DOHH2 (cell line): ENCODE measurements at regions not wholly inside any gene's neighbourhood (a gene's known extent, or its start where the extent isn't known, plus 50 kb on each side); places are given as distances from the start of the nearest gene placed in this dataset.

ENCODE experiments used
- H3F3A ChIP-seq: fragments of 200-600 bp; sonication (generic), shearing (Covaris generic); 2 replicates; pipeline ENCODE4 v1.6.0; 2016; ENCODE audit warnings: antibody characterized with exemption, mild to moderate bottlenecking; ENCODE audit not compliant: control insufficient read depth, insufficient read depth
- H3K27ac ChIP-seq: fragments of 200-600 bp; sonication (generic); 2 replicates; pipeline ENCODE4 v1.5.1; 2014; ENCODE audit warnings: low read depth, mild to moderate bottlenecking, low read length, moderate library complexity
- H3K27me3 ChIP-seq: fragments of 200-600 bp; sonication (generic); 2 replicates; pipeline ENCODE4 v1.6.1; 2014; ENCODE audit warnings: mild to moderate bottlenecking, low read length, mixed read lengths; ENCODE audit not compliant: control insufficient read depth
- H3K36me3 ChIP-seq: fragments of 200-600 bp; sonication (generic); 2 replicates; pipeline ENCODE4 v1.6.1; 2014; ENCODE audit warnings: mild to moderate bottlenecking, low read length, moderate library complexity, mixed read lengths; ENCODE audit not compliant: control insufficient read depth
- H3K4me1 ChIP-seq: fragments of 200-600 bp; sonication (generic); 2 replicates; pipeline ENCODE4 v1.6.1; 2014; ENCODE audit warnings: mild to moderate bottlenecking, low read length, mixed read lengths; ENCODE audit not compliant: control insufficient read depth
- H3K4me2 ChIP-seq: fragments of 200-600 bp; sonication (generic); 2 replicates; pipeline ENCODE4 v1.6.0; 2014; ENCODE audit warnings: mild to moderate bottlenecking, low read length, moderate library complexity
- H3K4me3 ChIP-seq: fragments of 200-600 bp; sonication (generic); 2 replicates; pipeline ENCODE4 v1.5.1; 2014; ENCODE audit warnings: mild to moderate bottlenecking, low read length, mixed read lengths
- H3K79me2 ChIP-seq: fragments of 200-600 bp; sonication (generic); 2 replicates; pipeline ENCODE4 v1.6.1; 2014; ENCODE audit warnings: mild to moderate bottlenecking, low read length, mixed read lengths; ENCODE audit not compliant: control insufficient read depth
- H3K9me2 ChIP-seq: fragments of 200-600 bp; sonication (generic); replicated peaks from 2 replicates; pipeline ENCODE4 v1.6.1; 2014; ENCODE audit warnings: mild to moderate bottlenecking, low read length, mixed read lengths; ENCODE audit not compliant: control insufficient read depth
- H3K9me3 ChIP-seq: fragments of 200-600 bp; sonication (generic); 2 replicates; pipeline ENCODE4 v1.6.1; 2014; ENCODE audit warnings: antibody characterized with exemption, low read length, mixed read lengths; ENCODE audit not compliant: control insufficient read depth, insufficient read depth
- H4K20me1 ChIP-seq: fragments of 200-600 bp; sonication (generic); 2 replicates; pipeline ENCODE4 v1.6.0; 2014; ENCODE audit warnings: low read depth, mild to moderate bottlenecking, antibody characterized with exemption, low read length, moderate library complexity; ENCODE audit not compliant: control insufficient read depth, insufficient read depth
- EZH2phosphoT487 ChIP-seq: fragments of 200-600 bp; sonication (generic); IDR thresholded peaks from 2 replicates; pipeline ENCODE4 v1.6.1; 2017; ENCODE audit warnings: borderline replicate concordance, mild to moderate bottlenecking, antibody characterized with exemption, low read length, moderate library complexity, mixed read lengths
- TF ChIP-seq, protein P1 (sequence below): fragments of 200-600 bp; sonication (generic); IDR thresholded peaks from one replicate; pipeline ENCODE4 v1.5.1; 2014; ENCODE audit warnings: antibody characterized with exemption, mild to moderate bottlenecking, low read depth, low read length; ENCODE audit not compliant: poor library complexity, severe bottlenecking

DNA sequence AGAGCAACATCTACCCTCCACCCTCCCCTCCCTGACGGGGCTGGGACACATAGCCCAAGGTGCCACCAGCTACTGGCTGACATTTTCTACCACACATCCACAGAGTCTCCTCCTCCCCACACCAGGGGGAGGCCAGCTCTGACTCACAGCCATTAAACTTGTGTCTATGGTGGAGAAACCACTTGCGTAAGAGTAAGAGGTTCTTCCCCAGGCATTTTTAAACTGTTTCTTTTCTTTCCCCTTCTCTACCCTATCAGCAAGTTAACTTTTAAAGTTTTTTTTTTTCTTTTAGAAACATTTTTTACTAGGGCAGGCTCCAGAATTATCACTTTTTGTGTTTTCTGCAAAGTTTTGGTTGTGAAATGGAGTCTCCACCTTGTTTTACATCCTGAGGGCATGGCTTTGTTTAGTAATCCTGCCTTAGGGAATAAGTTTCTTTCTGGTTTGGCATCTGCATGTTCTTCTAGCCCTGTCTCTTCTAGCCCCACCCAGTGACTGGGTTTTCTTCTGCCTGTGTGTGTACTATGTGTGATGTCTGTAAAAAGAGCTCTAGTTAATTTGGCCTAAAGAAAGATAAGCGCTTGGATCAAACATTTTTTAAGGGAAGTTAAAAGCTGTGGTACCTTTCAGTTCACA is 148.8 kb upstream of the GADL1 start:
- Histone ChIP-seq H3K27ac (no peak overlapping the region), H3F3A (no peaks in the 10 kb centered on the region), H3K27me3 (no peaks in the 10 kb centered on the region), H3K4me2 (no peak overlapping the region), H3K36me3 (no peaks in the 10 kb centered on the region), H4K20me1 (no peaks in the 10 kb centered on the region), H3K9me3 (no peaks in the 10 kb centered on the region), H3K79me2 (no peaks in the 10 kb centered on the region), H3K9me2 (no peaks in the 10 kb centered on the region), H3K4me1 (no peaks in the 10 kb centered on the region), H3K4me3 (no peak overlapping the region)
- TF ChIP-seq, protein P1, sequence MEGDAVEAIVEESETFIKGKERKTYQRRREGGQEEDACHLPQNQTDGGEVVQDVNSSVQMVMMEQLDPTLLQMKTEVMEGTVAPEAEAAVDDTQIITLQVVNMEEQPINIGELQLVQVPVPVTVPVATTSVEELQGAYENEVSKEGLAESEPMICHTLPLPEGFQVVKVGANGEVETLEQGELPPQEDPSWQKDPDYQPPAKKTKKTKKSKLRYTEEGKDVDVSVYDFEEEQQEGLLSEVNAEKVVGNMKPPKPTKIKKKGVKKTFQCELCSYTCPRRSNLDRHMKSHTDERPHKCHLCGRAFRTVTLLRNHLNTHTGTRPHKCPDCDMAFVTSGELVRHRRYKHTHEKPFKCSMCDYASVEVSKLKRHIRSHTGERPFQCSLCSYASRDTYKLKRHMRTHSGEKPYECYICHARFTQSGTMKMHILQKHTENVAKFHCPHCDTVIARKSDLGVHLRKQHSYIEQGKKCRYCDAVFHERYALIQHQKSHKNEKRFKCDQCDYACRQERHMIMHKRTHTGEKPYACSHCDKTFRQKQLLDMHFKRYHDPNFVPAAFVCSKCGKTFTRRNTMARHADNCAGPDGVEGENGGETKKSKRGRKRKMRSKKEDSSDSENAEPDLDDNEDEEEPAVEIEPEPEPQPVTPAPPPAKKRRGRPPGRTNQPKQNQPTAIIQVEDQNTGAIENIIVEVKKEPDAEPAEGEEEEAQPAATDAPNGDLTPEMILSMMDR: no peak
- TF ChIP-seq EZH2phosphoT487: no peak

DNA sequence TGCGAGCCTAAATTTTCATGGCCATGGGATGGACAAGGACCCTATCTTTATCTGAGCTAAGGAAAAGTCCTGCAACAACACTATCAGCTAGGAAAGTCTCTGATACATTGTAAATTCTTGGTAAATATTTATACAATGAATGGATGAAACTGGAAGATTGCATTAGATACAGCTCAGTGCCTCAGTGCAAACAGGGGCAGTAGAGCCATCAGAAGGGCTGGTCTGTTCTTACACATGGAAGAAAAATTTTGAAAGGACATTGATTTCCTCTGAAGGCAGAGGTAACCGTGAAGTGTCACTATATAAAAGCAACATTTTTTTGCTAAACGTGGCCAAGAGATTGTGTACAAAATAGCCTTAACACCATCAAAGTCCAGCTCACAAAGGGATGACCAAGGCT is 153.2 kb upstream of the GADL1 start:
- TF ChIP-seq EZH2phosphoT487: no peak
- TF ChIP-seq, protein P1: no peak
- Histone ChIP-seq H3K4me3 (no peak overlapping the region), H3K79me2 (no peaks in the 10 kb centered on the region), H4K20me1 (no peaks in the 10 kb centered on the region), H3F3A (no peaks in the 10 kb centered on the region), H3K4me1 (no peaks in the 10 kb centered on the region), H3K9me2 (no peaks in the 10 kb centered on the region), H3K36me3 (no peaks in the 10 kb centered on the region), H3K4me2 (no peak overlapping the region), H3K27ac (no peak overlapping the region), H3K9me3 (no peaks in the 10 kb centered on the region), H3K27me3 (no peaks in the 10 kb centered on the region)

DNA sequence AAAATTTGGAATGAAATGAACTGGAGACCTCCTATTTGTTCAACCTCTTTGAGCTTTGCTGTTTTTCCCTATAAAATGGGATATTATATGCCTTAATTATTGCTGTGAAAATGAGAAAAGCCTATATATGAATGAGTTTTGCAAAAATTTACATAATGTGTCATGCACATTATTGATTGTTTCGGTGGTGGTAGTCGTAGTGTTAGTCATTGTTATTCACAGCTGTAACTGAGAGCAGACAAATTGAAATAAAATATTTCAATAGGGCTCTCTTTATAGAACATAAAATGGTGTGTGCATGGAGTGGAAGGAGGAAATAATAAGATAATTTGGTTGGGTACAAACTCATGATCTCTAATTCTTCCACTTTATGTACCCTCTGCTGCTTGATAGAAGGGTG is 153.7 kb upstream of the GADL1 start:
- H3K4me3 ChIP-seq: no peak overlapping the region
- no peaks in the 10 kb centered on the region for H3K27me3 ChIP-seq
- H3K4me1 ChIP-seq: no peaks in the 10 kb centered on the region
- H3F3A ChIP-seq: no peaks in the 10 kb centered on the region
- no peak overlapping the region for H3K4me2 ChIP-seq
- no peak overlapping the region for H3K27ac ChIP-seq
- H4K20me1 ChIP-seq: no peaks in the 10 kb centered on the region
- H3K79me2 ChIP-seq: no peaks in the 10 kb centered on the region
- H3K9me2 ChIP-seq: no peaks in the 10 kb centered on the region
- H3K36me3 ChIP-seq: no peaks in the 10 kb centered on the region
- TF ChIP-seq, protein P1: no peak
- no peak for TF ChIP-seq EZH2phosphoT487
- H3K9me3 ChIP-seq: no peaks in the 10 kb centered on the region
